CD14-positive monocyte (primary cell): ENCODE measurements at regions not wholly inside any gene's neighbourhood (a gene's known extent, or its start where the extent isn't known, plus 50 kb on each side); places are given as distances from the start of the nearest gene placed in this dataset.

Experiments used
- DNase-seq, 3 donors: peaks; one replicate each; pipeline ENCODE4 v3.0.0-alpha.2; 2011 to 2022
- H2AFZ ChIP-seq: 2 replicates; pipeline ENCODE4 v1.6.0; 2012; ENCODE audit warnings: mild to moderate bottlenecking, low read depth, low read length, inconsistent platforms; ENCODE audit not compliant: insufficient read depth, poor library complexity, severe bottlenecking
- H3K27ac ChIP-seq, 2 donors: 1 replicate in 1 of 2; 2 replicates in 1 of 2; pipeline ENCODE4 v1.5.1; 2012 to 2013; ENCODE audit warnings: low read length in 2 of 2, control low read depth in 1 of 2, inconsistent platforms in 1 of 2, low read depth in 1 of 2, mild to moderate bottlenecking in 1 of 2
- H3K27me3 ChIP-seq, 2 donors: one replicate each; pipeline versions ENCODE4 v1.6.0 to v1.6.1; 2011 to 2013; ENCODE audit warnings: low read length in 2 of 2; ENCODE audit not compliant: control insufficient read depth in 2 of 2, insufficient read depth in 2 of 2
- H3K36me3 ChIP-seq, 2 donors: replicated peaks in 1 of 2; 1 replicate in 1 of 2; 2 replicates in 1 of 2; pipeline versions ENCODE4 v1.5.1 to v1.6.1; 2012 to 2013; ENCODE audit warnings: low read length in 2 of 2, control low read depth in 1 of 2, inconsistent platforms in 1 of 2, mild to moderate bottlenecking in 1 of 2; ENCODE audit not compliant: insufficient read depth in 2 of 2, control insufficient read depth in 1 of 2
- H3K4me1 ChIP-seq, 2 donors: 1 replicate in 1 of 2; 2 replicates in 1 of 2; pipeline versions ENCODE4 v1.5.1 to v1.6.1; 2012 to 2013; ENCODE audit warnings: low read length in 2 of 2, control low read depth in 1 of 2, inconsistent platforms in 1 of 2, mild to moderate bottlenecking in 1 of 2, moderate library complexity in 1 of 2; ENCODE audit not compliant: insufficient read depth in 2 of 2, control insufficient read depth in 1 of 2
- H3K4me2 ChIP-seq: replicated peaks from 2 replicates; pipeline ENCODE3; 2012; ENCODE audit warnings: low read length, moderate library complexity, mild to moderate bottlenecking; ENCODE audit not compliant: poor library complexity, severe bottlenecking; ENCODE audit errors: extremely low read depth
- H3K4me3 ChIP-seq, 3 experiments: fragments of 200-600 bp in 1 of 3; sonication (generic) in 1 of 3; replicated peaks in 1 of 3; 1 replicate in 2 of 3; 2 replicates in 1 of 3; pipeline ENCODE4 v1.5.1; 2011 to 2013; ENCODE audit warnings: low read length in 3 of 3, mild to moderate bottlenecking in 3 of 3, control low read depth in 2 of 3, low read depth in 2 of 3, inconsistent platforms in 1 of 3, moderate library complexity in 1 of 3
- H3K79me2 ChIP-seq: 2 replicates; pipeline ENCODE4 v1.6.0; 2012; ENCODE audit warnings: mild to moderate bottlenecking, control low read depth, inconsistent platforms, low read length, moderate library complexity; ENCODE audit not compliant: insufficient read depth
- H3K9ac ChIP-seq: 2 replicates; pipeline ENCODE4 v1.6.0; 2017; ENCODE audit warnings: low read length, mild to moderate bottlenecking; ENCODE audit not compliant: insufficient read depth, poor library complexity, severe bottlenecking
- H3K9me3 ChIP-seq, 2 donors: replicated peaks in 1 of 2; 1 replicate in 1 of 2; 2 replicates in 1 of 2; pipeline versions ENCODE4 v1.5.1 to v1.6.1; 2012 to 2013; ENCODE audit warnings: low read length in 2 of 2, control low read depth in 1 of 2; ENCODE audit not compliant: control insufficient read depth in 1 of 2, insufficient read depth in 1 of 2
- H4K20me1 ChIP-seq: 2 replicates; pipeline ENCODE4 v1.6.0; 2012; ENCODE audit warnings: mild to moderate bottlenecking, low read length, control low read depth, moderate library complexity; ENCODE audit not compliant: insufficient read depth
- H3K27ac Mint-ChIP-seq, 7 donors: one replicate each; pipeline ENCODE4 v1.8.0; 2020; ENCODE audit warnings: mild to moderate bottlenecking in 7 of 7, mixed read lengths in 7 of 7, moderate library complexity in 6 of 7, inconsistent platforms in 2 of 7
- H3K27me3 Mint-ChIP-seq, 3 donors: one replicate each; pipeline ENCODE4 v1.8.0; 2021 to 2022; ENCODE audit warnings: low read depth in 3 of 3, mild to moderate bottlenecking in 3 of 3, mixed read lengths in 3 of 3, moderate library complexity in 3 of 3, inconsistent platforms in 1 of 3
- H3K36me3 Mint-ChIP-seq, 2 donors: one replicate each; pipeline ENCODE4 v1.8.0; 2020; ENCODE audit warnings: mixed read lengths in 2 of 2, inconsistent platforms in 1 of 2, mild to moderate bottlenecking in 1 of 2
- H3K4me1 Mint-ChIP-seq: one replicate; pipeline ENCODE4 v1.8.0; 2020; ENCODE audit warnings: mild to moderate bottlenecking, mixed read lengths
- H3K4me3 Mint-ChIP-seq, 2 donors: one replicate each; pipeline ENCODE4 v1.8.0; 2020; ENCODE audit warnings: mild to moderate bottlenecking in 2 of 2, mixed read lengths in 2 of 2, moderate library complexity in 1 of 2
- H3K9me3 Mint-ChIP-seq, 7 donors: one replicate each; pipeline ENCODE4 v1.8.0; 2020 to 2022; ENCODE audit warnings: mixed read lengths in 7 of 7, mild to moderate bottlenecking in 6 of 7, moderate library complexity in 6 of 7, inconsistent platforms in 2 of 7
- CTCF ChIP-seq: fragments of 200-600 bp; IDR thresholded peaks from one replicate; pipeline ENCODE4 v1.8.0; 2022; ENCODE audit warnings: antibody characterized with exemption, mild to moderate bottlenecking
- WGBS: methylation state at CpG from one replicate; pipeline ENCODE4 v1.1.5; 2013; ENCODE audit warnings: missing lambda C conversion rate; ENCODE audit not compliant: insufficient coverage; 5-methylcytosine and 5-hydroxymethylcytosine counted together
- intact Hi-C, 2 donors: fragments of 100-400 bp; cut with micrococcal nuclease; formaldehyde crosslinking; loops; one replicate each; pipeline versions ENCODE4 v1.15.0 to v1.15.1; 2023

- TF ChIP-seq CTCF = no peak
- Mint-ChIP-seq H3K27ac (no peak overlapping the region), H3K4me1 (no peaks in the 10 kb centered on the region), H3K4me3 (no peak overlapping the region), H3K36me3 (no peaks in the 10 kb centered on the region), H3K27me3 (peaks cover 0 to 1% (median 0%) of the 10 kb centered on the region in 3 donors), H3K9me3 (peaks cover 2 to 6% (median 2%) of the 10 kb centered on the region in 7 donors)
- no peaks in the 10 kb centered on the region for H3K4me1 ChIP-seq
- H3K9me3 ChIP-seq = no peaks in the 10 kb centered on the region
- no peaks in the 10 kb centered on the region for H3K79me2 ChIP-seq
- no peaks in the 10 kb centered on the region for H3K36me3 ChIP-seq
- DNase-seq = no peak
- H3K27ac ChIP-seq = no peak overlapping the region
- no peak overlapping the region for H3K4me3 ChIP-seq
- H3K27me3 ChIP-seq = no peaks in the 10 kb centered on the region
- intact Hi-C loops = no loop called here
- H3K4me2 ChIP-seq = no peak overlapping the region
- H4K20me1 ChIP-seq = no peaks in the 10 kb centered on the region
- H3K9ac ChIP-seq = no peak overlapping the region
- no peak overlapping the region for H2AFZ ChIP-seq
Observed at GRCh38 chrX:98294310-98294709, 1410.6 kb downstream of the RPA4 start.

- Mint-ChIP-seq H3K4me1 (no peaks in the 10 kb centered on the region), H3K27ac (no peak overlapping the region), H3K4me3 (no peak overlapping the region), H3K27me3 (no peaks in the 10 kb centered on the region), H3K9me3 (peaks cover 0 to 15% (median 6%) of the 10 kb centered on the region in 7 donors), H3K36me3 (no peaks in the 10 kb centered on the region)
- Histone ChIP-seq H3K36me3 (no peaks in the 10 kb centered on the region), H3K4me3 (no peak overlapping the region), H3K27ac (no peak overlapping the region), H3K27me3 (no peaks in the 10 kb centered on the region), H3K4me2 (no peak overlapping the region), H3K4me1 (no peaks in the 10 kb centered on the region), H2AFZ (no peak overlapping the region), H3K9ac (no peak overlapping the region), H3K9me3 (no peaks in the 10 kb centered on the region), H4K20me1 (no peaks in the 10 kb centered on the region), H3K79me2 (no peaks in the 10 kb centered on the region)
- DNase-seq = no peak
- no CpG with 5 or more reads among the region's 2 CpGs for WGBS
- intact Hi-C loops = no loop called here
- no peak for TF ChIP-seq CTCF
Observed at GRCh38 chrX:98296129-98296528, 1412.4 kb downstream of the RPA4 start.
